Neural cell (in vitro differentiated cells): ENCODE measurements at regions not wholly inside any gene's neighbourhood (a gene's known extent, or its start where the extent isn't known, plus 50 kb on each side); places are given as distances from the start of the nearest gene placed in this dataset.

Experiments used
- H2AFZ ChIP-seq: fragments of 200-600, 300-800 bp; sonication (generic), shearing (Covaris generic); 2 replicates; pipeline ENCODE4 v1.6.0; 2014; ENCODE audit warnings: low read depth, mild to moderate bottlenecking, antibody characterized with exemption, low read length, moderate library complexity
- H3F3A ChIP-seq: fragments of 200-600 bp; shearing (Covaris generic); 2 replicates; pipeline ENCODE4 v1.6.1; 2016; ENCODE audit warnings: mild to moderate bottlenecking, moderate library complexity, mixed read lengths, antibody characterized with exemption, low read length; ENCODE audit not compliant: insufficient read depth, poor library complexity, severe bottlenecking
- H3K27ac ChIP-seq: fragments of 200-600, 300-800 bp; sonication (generic), shearing (Covaris generic); 2 replicates; pipeline ENCODE4 v1.5.1; 2014; ENCODE audit warnings: mild to moderate bottlenecking, low read length, moderate library complexity
- H3K27me3 ChIP-seq: fragments of 300-800, 200-600 bp; sonication (generic), shearing (Covaris generic); 2 replicates; pipeline ENCODE4 v1.6.0; 2014; ENCODE audit warnings: mild to moderate bottlenecking, low read depth, low read length, moderate library complexity; ENCODE audit not compliant: insufficient read depth
- H3K36me3 ChIP-seq: fragments of 300-800, 200-600 bp; sonication (generic), shearing (Covaris generic); 2 replicates; pipeline ENCODE4 v1.5.1; 2014; ENCODE audit warnings: mild to moderate bottlenecking, antibody characterized with exemption, low read length, moderate library complexity; ENCODE audit not compliant: insufficient read depth
- H3K4me2 ChIP-seq: fragments of 300-800, 200-600 bp; sonication (generic), shearing (Covaris generic); 2 replicates; pipeline ENCODE4 v1.6.0; 2014; ENCODE audit warnings: mild to moderate bottlenecking, low read length
- H3K4me3 ChIP-seq: fragments of 300-800, 200-600 bp; sonication (generic), shearing (Covaris generic); 2 replicates; pipeline ENCODE4 v1.5.1; 2014; ENCODE audit warnings: mild to moderate bottlenecking, low read length, moderate library complexity
- H3K79me2 ChIP-seq: fragments of 200-600 bp; shearing (Covaris generic); replicated peaks from 2 replicates; pipeline ENCODE4 v1.6.0; 2014; ENCODE audit warnings: mild to moderate bottlenecking, low read length, moderate library complexity; ENCODE audit not compliant: insufficient read depth
- H3K9ac ChIP-seq: fragments of 300-800, 200-600 bp; sonication (generic), shearing (Covaris generic); 2 replicates; pipeline ENCODE4 v1.6.1; 2016; ENCODE audit warnings: mild to moderate bottlenecking, low read length, mixed read lengths
- H3K9me2 ChIP-seq: fragments of 200-600 bp; shearing (Covaris generic); 2 replicates; pipeline ENCODE4 v1.6.1; 2016; ENCODE audit warnings: mild to moderate bottlenecking, low read length, mixed read lengths; ENCODE audit not compliant: insufficient read depth
- H3K9me3 ChIP-seq: fragments of 200-600, 300-800 bp; sonication (generic), shearing (Covaris generic); 2 replicates; pipeline ENCODE4 v1.6.1; 2016; ENCODE audit warnings: mild to moderate bottlenecking, mixed run types, low read length, moderate library complexity, mixed read lengths
- H4K20me1 ChIP-seq: fragments of 200-600 bp; shearing (Covaris generic); 2 replicates; pipeline ENCODE4 v1.6.1; 2016; ENCODE audit warnings: mild to moderate bottlenecking, mixed run types; ENCODE audit not compliant: insufficient read depth
- EP300 ChIP-seq: fragments of 450-650 bp; conservative IDR thresholded peaks from 2 replicates; pipeline ENCODE4 v1.6.1; 2014; ENCODE audit warnings: antibody characterized with exemption, mild to moderate bottlenecking, moderate library complexity; ENCODE audit not compliant: poor library complexity, severe bottlenecking
- EZH2 ChIP-seq: fragments of 200-600, 300-800 bp; shearing (Covaris generic), sonication (generic); IDR thresholded peaks from 2 replicates; pipeline ENCODE4 v1.6.1; 2014; ENCODE audit warnings: antibody characterized with exemption, low read length, borderline replicate concordance, mild to moderate bottlenecking; ENCODE audit not compliant: insufficient read depth, poor library complexity, severe bottlenecking
- MXI1 ChIP-seq: fragments of 450-650 bp; conservative IDR thresholded peaks from 2 replicates; pipeline ENCODE4 v1.6.1; 2014; ENCODE audit warnings: antibody characterized with exemption, mild to moderate bottlenecking; ENCODE audit not compliant: poor library complexity, severe bottlenecking
- POLR2AphosphoS5 ChIP-seq: IDR thresholded peaks from 2 replicates; pipeline ENCODE4 v1.6.1; 2012
- RAD21 ChIP-seq: fragments of 450-650 bp; conservative IDR thresholded peaks from 2 replicates; pipeline ENCODE4 v1.6.1; 2014; ENCODE audit warnings: antibody characterized with exemption, mild to moderate bottlenecking, moderate library complexity
- SMC3 ChIP-seq: fragments of 450-650 bp; conservative IDR thresholded peaks from 2 replicates; pipeline ENCODE4 v1.6.1; 2014; ENCODE audit warnings: antibody characterized with exemption, mild to moderate bottlenecking, moderate library complexity; ENCODE audit not compliant: poor library complexity
- TAF1 ChIP-seq: IDR thresholded peaks from 2 replicates; pipeline ENCODE4 v1.6.1; 2012; ENCODE audit warnings: low read depth
- TF ChIP-seq, protein P1 (sequence below): fragments of 450-650 bp; IDR thresholded peaks from 2 replicates; pipeline ENCODE4 v1.5.1; 2014; ENCODE audit warnings: antibody characterized with exemption, mild to moderate bottlenecking, moderate library complexity; ENCODE audit not compliant: poor library complexity, severe bottlenecking
- TF ChIP-seq, protein P2 (sequence below): IDR thresholded peaks from 2 replicates; pipeline ENCODE4 v1.6.1; 2012; ENCODE audit warnings: borderline replicate concordance

DNA sequence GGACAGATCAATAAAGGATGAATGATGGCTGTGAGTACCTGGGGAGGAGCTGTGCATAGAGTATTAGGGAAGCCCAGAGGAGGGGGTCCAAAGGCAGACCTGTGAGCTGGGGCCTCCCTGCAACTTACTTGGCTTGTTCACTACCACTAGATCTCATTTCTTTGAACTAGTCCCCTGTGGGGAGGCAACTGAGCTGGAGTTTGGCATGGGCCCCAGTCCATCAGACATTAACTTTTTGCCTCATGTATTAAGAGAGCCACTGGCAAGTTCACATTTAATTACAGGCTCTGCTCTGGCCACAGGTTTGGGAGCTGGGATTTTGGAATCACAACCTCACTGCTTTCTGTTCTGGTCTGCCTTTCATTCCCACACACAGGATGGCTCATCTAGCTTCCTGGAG, 254.1 kb downstream of the PRL start (continued):
- no peak for TF ChIP-seq MXI1
- TF ChIP-seq TAF1, result no peak
- no peak for TF ChIP-seq POLR2AphosphoS5

DNA sequence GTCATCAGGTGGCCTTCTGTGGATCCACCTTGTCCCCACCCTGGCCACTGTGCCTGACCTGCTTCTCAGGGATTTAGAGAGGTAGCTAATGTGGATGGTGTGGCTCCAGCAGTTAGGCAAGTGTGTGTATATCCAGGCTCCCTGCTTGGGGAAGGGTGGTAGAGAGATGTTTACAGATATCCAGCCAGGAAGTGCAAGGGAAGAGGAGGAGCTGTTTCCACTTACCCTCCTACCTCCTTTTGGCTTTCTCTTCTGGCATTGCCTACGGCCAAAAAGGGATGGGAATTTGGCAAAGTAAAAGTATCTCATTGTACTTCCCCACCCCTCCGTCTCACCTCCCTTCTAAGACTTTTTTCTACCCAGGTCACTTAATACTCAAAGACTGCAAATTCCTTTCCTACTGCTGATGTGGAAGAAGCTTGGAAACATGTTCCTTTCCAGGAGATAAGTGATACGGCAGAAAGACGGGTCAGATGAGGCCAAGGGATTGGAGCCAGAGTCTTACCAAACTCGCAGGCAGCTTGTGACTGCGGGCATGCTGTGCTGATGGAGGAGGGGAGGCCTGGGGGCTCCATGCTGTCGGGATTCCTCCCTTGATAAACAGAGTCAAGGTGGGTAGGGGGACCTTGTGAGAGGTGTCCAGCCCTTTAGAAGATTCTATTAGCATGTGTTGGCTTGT, 253.4 kb downstream of the PRL start:
- Histone ChIP-seq H3K9me2 (no peaks in the 10 kb centered on the region), H3K36me3 (no peaks in the 10 kb centered on the region), H4K20me1 (no peaks in the 10 kb centered on the region), H3K79me2 (peaks cover 4% of the 10 kb centered on the region), H3K4me3 (no peak overlapping the region), H3K9ac (no peak overlapping the region), H3K9me3 (no peaks in the 10 kb centered on the region), H3K27me3 (no peaks in the 10 kb centered on the region), H3F3A (no peaks in the 10 kb centered on the region), H2AFZ (no peak overlapping the region), H3K27ac (no peak overlapping the region), H3K4me2 (no peak overlapping the region)
- TF ChIP-seq RAD21, result no peak
- TF ChIP-seq MXI1, result no peak
- no peak for TF ChIP-seq EP300
- no peak for TF ChIP-seq POLR2AphosphoS5
- no peak for TF ChIP-seq EZH2
- TF ChIP-seq SMC3, result no peak
- TF ChIP-seq, protein P1, sequence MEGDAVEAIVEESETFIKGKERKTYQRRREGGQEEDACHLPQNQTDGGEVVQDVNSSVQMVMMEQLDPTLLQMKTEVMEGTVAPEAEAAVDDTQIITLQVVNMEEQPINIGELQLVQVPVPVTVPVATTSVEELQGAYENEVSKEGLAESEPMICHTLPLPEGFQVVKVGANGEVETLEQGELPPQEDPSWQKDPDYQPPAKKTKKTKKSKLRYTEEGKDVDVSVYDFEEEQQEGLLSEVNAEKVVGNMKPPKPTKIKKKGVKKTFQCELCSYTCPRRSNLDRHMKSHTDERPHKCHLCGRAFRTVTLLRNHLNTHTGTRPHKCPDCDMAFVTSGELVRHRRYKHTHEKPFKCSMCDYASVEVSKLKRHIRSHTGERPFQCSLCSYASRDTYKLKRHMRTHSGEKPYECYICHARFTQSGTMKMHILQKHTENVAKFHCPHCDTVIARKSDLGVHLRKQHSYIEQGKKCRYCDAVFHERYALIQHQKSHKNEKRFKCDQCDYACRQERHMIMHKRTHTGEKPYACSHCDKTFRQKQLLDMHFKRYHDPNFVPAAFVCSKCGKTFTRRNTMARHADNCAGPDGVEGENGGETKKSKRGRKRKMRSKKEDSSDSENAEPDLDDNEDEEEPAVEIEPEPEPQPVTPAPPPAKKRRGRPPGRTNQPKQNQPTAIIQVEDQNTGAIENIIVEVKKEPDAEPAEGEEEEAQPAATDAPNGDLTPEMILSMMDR, result no peak
- TF ChIP-seq, protein P2, sequence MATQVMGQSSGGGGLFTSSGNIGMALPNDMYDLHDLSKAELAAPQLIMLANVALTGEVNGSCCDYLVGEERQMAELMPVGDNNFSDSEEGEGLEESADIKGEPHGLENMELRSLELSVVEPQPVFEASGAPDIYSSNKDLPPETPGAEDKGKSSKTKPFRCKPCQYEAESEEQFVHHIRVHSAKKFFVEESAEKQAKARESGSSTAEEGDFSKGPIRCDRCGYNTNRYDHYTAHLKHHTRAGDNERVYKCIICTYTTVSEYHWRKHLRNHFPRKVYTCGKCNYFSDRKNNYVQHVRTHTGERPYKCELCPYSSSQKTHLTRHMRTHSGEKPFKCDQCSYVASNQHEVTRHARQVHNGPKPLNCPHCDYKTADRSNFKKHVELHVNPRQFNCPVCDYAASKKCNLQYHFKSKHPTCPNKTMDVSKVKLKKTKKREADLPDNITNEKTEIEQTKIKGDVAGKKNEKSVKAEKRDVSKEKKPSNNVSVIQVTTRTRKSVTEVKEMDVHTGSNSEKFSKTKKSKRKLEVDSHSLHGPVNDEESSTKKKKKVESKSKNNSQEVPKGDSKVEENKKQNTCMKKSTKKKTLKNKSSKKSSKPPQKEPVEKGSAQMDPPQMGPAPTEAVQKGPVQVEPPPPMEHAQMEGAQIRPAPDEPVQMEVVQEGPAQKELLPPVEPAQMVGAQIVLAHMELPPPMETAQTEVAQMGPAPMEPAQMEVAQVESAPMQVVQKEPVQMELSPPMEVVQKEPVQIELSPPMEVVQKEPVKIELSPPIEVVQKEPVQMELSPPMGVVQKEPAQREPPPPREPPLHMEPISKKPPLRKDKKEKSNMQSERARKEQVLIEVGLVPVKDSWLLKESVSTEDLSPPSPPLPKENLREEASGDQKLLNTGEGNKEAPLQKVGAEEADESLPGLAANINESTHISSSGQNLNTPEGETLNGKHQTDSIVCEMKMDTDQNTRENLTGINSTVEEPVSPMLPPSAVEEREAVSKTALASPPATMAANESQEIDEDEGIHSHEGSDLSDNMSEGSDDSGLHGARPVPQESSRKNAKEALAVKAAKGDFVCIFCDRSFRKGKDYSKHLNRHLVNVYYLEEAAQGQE, result no peak
- TF ChIP-seq TAF1, result no peak

DNA sequence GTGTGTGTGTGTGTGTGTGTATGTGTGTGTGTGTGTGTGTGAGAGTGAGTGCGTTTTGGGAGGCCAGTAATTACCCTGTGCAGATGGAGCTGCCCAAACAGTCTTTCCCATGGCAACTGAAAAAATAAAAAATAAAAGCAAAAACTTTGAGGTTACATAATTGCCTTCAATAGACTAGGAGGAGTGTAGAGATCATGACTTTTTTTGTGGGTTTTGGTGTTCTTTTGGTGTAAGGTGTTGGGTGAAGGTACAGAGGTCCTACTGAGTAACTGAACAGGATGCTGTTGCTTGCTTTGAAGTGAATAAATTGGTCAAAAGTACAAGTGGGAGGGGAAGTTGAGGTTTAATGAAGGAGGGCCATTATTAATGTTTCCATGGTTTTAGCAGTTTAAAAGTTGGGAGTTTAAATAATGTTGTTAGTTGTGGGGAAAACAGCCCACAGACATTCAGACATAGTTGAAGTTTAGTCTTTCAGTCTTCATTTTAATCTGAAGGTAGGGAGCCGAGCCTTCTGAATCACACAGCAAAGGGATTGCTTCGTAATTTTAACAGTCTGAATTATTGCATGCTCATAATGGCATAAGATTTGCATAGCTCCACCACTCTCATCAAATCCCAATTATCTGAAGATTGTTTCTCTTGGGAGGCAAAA, 251.4 kb downstream of the PRL start:
- Histone ChIP-seq H3K4me2 (no peak overlapping the region), H3F3A (no peaks in the 10 kb centered on the region), H3K9ac (no peak overlapping the region), H3K4me3 (no peak overlapping the region), H3K9me3 (no peaks in the 10 kb centered on the region), H2AFZ (no peak overlapping the region), H3K9me2 (no peaks in the 10 kb centered on the region), H4K20me1 (no peaks in the 10 kb centered on the region), H3K36me3 (no peaks in the 10 kb centered on the region), H3K79me2 (peaks cover 1% of the 10 kb centered on the region), H3K27me3 (no peaks in the 10 kb centered on the region), H3K27ac (no peak overlapping the region)
- no peak for TF ChIP-seq SMC3
- TF ChIP-seq TAF1, result no peak
- no peak for TF ChIP-seq MXI1
- TF ChIP-seq EP300, result no peak
- TF ChIP-seq EZH2, result no peak
- TF ChIP-seq, protein P2, result no peak
- TF ChIP-seq, protein P1, result no peak
